Sigmoid colon (tissue), 4 donors: ENCODE measurements at regions not wholly inside any gene's neighbourhood (a gene's known extent, or its start where the extent isn't known, plus 50 kb on each side); places are given as distances from the start of the nearest gene placed in this dataset.

Experiments used
- CTCF ChIP-seq, 4 experiments: fragments of 450-650 bp in 3 of 4; fragments of 200-600 bp in 1 of 4; IDR thresholded peaks; one replicate each; pipeline ENCODE4 v1.5.1; 2016 to 2019; ENCODE audit warnings: antibody characterized with exemption in 4 of 4, mild to moderate bottlenecking in 3 of 4, moderate library complexity in 2 of 4
- EP300 ChIP-seq, 4 donors: sonication (generic); formaldehyde crosslinking; IDR thresholded peaks; one replicate each; pipeline ENCODE4 v1.6.1; 2017; ENCODE audit warnings: antibody characterized with exemption in 4 of 4
- POLR2AphosphoS5 ChIP-seq, 4 donors: sonication (generic); formaldehyde crosslinking; IDR thresholded peaks; one replicate each; pipeline ENCODE4 v1.6.1; 2017; ENCODE audit warnings: antibody characterized with exemption in 4 of 4

GRCh38 chr5:4243479-4244264 is 648.0 kb downstream of the IRX1 start:
- no peak for TF ChIP-seq CTCF (IDR thresholded peaks at IDR 0.05)
- TF ChIP-seq EP300 (IDR thresholded peaks at IDR 0.05), result no peak
- TF ChIP-seq POLR2AphosphoS5 (IDR thresholded peaks at IDR 0.05), result no peak
